Neural crest cell (in vitro differentiated cells): ENCODE measurements at regions not wholly inside any gene's neighbourhood (a gene's known extent, or its start where the extent isn't known, plus 50 kb on each side); places are given as distances from the start of the nearest gene placed in this dataset.

Experiments used
- DNase-seq: peaks from one replicate; pipeline ENCODE4 v3.0.0; 2021; ENCODE audit warnings: low read depth, mixed read lengths, low spot score
- H3K27ac Mint-ChIP-seq: one replicate; pipeline ENCODE4 v1.8.0; 2021; ENCODE audit warnings: mild to moderate bottlenecking, mixed read lengths; ENCODE audit not compliant: unreplicated experiment
- H3K27me3 Mint-ChIP-seq: 2 replicates; pipeline ENCODE4 v1.8.0; 2021; ENCODE audit warnings: low read depth, mild to moderate bottlenecking, mixed read lengths
- H3K36me3 Mint-ChIP-seq: 2 replicates; pipeline ENCODE4 v1.8.0; 2021; ENCODE audit warnings: low read depth, mild to moderate bottlenecking, mixed read lengths
- H3K4me1 Mint-ChIP-seq: 2 replicates; pipeline ENCODE4 v1.8.0; 2021; ENCODE audit warnings: mixed read lengths
- H3K4me3 Mint-ChIP-seq: one replicate; pipeline ENCODE4 v1.8.0; 2021; ENCODE audit warnings: mild to moderate bottlenecking, mixed read lengths
- H3K9me3 Mint-ChIP-seq: 2 replicates; pipeline ENCODE4 v1.8.0; 2021; ENCODE audit warnings: mixed read lengths
- CTCF ChIP-seq: fragments of 200-600 bp; sonication (generic); conservative IDR thresholded peaks from 2 replicates; pipeline ENCODE4 v1.5.0; 2021; ENCODE audit warnings: antibody characterized with exemption, mild to moderate bottlenecking

DNA sequence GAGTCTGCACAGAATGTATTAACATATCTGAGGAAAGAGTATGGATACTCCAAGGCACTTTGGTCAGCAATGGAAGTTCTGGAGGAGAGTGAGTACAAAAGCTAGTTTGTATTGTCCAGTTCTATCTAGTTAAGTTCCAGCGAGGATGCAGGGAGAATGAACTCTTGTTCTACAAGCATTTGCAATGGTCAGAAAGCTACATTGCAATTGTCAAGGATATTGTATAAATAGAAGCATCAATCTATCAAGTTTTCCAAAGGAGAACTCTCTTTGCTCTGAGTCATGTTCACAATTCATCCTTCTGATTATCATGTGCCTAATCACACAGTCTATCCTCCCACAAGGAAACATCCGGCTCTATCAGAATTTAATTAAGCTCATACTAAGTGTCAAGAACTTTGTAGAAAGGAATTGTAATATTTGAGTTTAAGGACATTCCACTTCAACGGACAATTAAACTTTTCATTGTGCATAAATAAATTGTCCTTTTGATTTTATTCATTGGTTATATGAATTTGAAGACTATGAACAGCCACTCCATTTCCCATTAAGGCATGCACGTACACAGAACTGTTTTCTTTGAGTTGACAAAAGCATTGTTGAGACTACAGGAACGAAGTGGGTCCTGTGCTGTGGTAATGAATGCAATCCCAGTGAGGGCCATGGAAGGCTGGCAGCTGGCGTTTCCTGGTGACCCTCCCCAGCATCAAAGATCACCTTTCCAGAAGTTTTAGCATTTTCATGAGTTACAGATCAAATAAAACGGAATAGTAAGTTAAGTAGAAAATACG is 973.5 kb upstream of the GOT2 start:
- Mint-ChIP-seq H3K4me1 (no peaks in the 10 kb centered on the region), H3K27me3 (no peaks in the 10 kb centered on the region), H3K27ac (no peak overlapping the region), H3K36me3 (no peaks in the 10 kb centered on the region), H3K4me3 (no peak overlapping the region), H3K9me3 (no peaks in the 10 kb centered on the region)
- no peak for TF ChIP-seq CTCF
- DNase-seq: no peak

- H3K4me1 Mint-ChIP-seq: no peaks in the 10 kb centered on the region
- no peaks in the 10 kb centered on the region for H3K9me3 Mint-ChIP-seq
- no peaks in the 10 kb centered on the region for H3K27me3 Mint-ChIP-seq
- no peak overlapping the region for H3K27ac Mint-ChIP-seq
- H3K4me3 Mint-ChIP-seq: no peak overlapping the region
- no peaks in the 10 kb centered on the region for H3K36me3 Mint-ChIP-seq
- TF ChIP-seq CTCF: no peak
- DNase-seq: no peak
Observed at GRCh38 chr16:59701963-59702930, 968.1 kb upstream of the GOT2 start.

DNA sequence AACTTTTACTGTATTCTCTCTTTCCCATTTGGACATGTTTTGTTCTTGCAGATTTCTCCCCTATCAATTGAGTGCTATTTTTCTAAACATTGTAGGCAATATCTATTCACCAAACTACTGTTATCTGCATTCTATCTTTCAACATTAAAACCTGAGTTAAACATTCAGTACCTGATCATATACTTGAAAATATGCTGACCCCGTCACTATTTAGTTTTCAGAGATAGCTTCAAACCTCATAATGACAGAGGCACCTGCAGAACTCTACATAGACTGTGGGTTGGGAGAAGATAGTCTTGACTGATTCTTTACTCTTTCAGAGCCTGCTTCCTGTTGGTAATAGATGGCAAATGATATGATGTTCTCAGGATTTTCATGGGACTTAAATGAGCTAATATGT is 965.7 kb upstream of the GOT2 start:
- no peak overlapping the region for H3K4me3 Mint-ChIP-seq
- H3K36me3 Mint-ChIP-seq: no peaks in the 10 kb centered on the region
- no peak overlapping the region for H3K27ac Mint-ChIP-seq
- H3K4me1 Mint-ChIP-seq: no peaks in the 10 kb centered on the region
- no peak for TF ChIP-seq CTCF
- no peak for DNase-seq
- H3K27me3 Mint-ChIP-seq: no peaks in the 10 kb centered on the region
- H3K9me3 Mint-ChIP-seq: peaks cover 3% of the 10 kb centered on the region

GRCh38 chr16:59698346-59699020 is 964.4 kb upstream of the GOT2 start:
- H3K4me3 Mint-ChIP-seq: no peak overlapping the region

More at GRCh38 chr16:59698346-59699020, 964.4 kb upstream of the GOT2 start:
- TF ChIP-seq CTCF: no peak
- Mint-ChIP-seq H3K36me3 (no peaks in the 10 kb centered on the region), H3K27me3 (no peaks in the 10 kb centered on the region), H3K9me3 (peaks cover 3% of the 10 kb centered on the region), H3K27ac (no peak overlapping the region), H3K4me1 (peaks cover 5% of the 10 kb centered on the region)
- DNase-seq: no peak
